Upper lobe of left lung (tissue), 6 donors: ENCODE measurements at regions not wholly inside any gene's neighbourhood (a gene's known extent, or its start where the extent isn't known, plus 50 kb on each side); places are given as distances from the start of the nearest gene placed in this dataset.

Experiments used
- ATAC-seq, 2 donors: fragments of 200-7000 bp; cut with Tn5 transposase; one replicate each; pipeline ENCODE4 v1.9.1; 2022; ENCODE audit warnings: mild to moderate bottlenecking in 2 of 2, moderate library complexity in 2 of 2; ENCODE audit not compliant: low FRiP score in 2 of 2
- DNase-seq, 2 donors: peaks; one replicate each; pipeline ENCODE4 v3.0.0-alpha.2; 2019 to 2020
- H3K27ac ChIP-seq, 4 donors: fragments of 200-600 bp; sonication (generic); one replicate each; pipeline ENCODE4 v1.5.1; 2016 to 2019
- H3K27me3 ChIP-seq, 4 donors: fragments of 200-600 bp; sonication (generic); one replicate each; pipeline ENCODE4 v1.5.1; 2017 to 2019
- H3K36me3 ChIP-seq, 4 donors: fragments of 200-600 bp; sonication (generic); one replicate each; pipeline ENCODE4 v1.5.1; 2016 to 2019
- H3K4me1 ChIP-seq, 4 donors: fragments of 200-600 bp; sonication (generic); one replicate each; pipeline ENCODE4 v1.5.1; 2018 to 2019
- H3K4me3 ChIP-seq, 4 donors: fragments of 200-600 bp; sonication (generic); one replicate each; pipeline ENCODE4 v1.5.1; 2017 to 2019; ENCODE audit warnings: mild to moderate bottlenecking in 2 of 4, moderate library complexity in 1 of 4
- H3K9me3 ChIP-seq, 4 donors: fragments of 200-600 bp; sonication (generic); one replicate each; pipeline ENCODE4 v1.5.1; 2018 to 2019
- EP300 ChIP-seq, 4 donors: sonication (generic); formaldehyde crosslinking; IDR thresholded peaks; one replicate each; pipeline ENCODE4 v1.5.1; 2017; ENCODE audit warnings: antibody characterized with exemption in 4 of 4, control low read depth in 2 of 4
- POLR2A ChIP-seq, 4 donors: fragments of 450-650 bp; IDR thresholded peaks; one replicate each; pipeline ENCODE4 v1.5.1; 2016 to 2017; ENCODE audit warnings: antibody characterized with exemption in 4 of 4, mild to moderate bottlenecking in 2 of 4
- POLR2AphosphoS5 ChIP-seq, 2 donors: sonication (generic); formaldehyde crosslinking; IDR thresholded peaks; one replicate each; pipeline ENCODE4 v1.5.1; 2017; ENCODE audit warnings: antibody characterized with exemption in 2 of 2
- WGBS, 2 donors: methylation state at CpG; one replicate each; pipeline ENCODE4 v1.1.5; 2017 to 2018; 5-methylcytosine and 5-hydroxymethylcytosine counted together
- TF ChIP-seq, protein P1 (sequence below), 6 experiments: fragments of 450-650 bp in 4 of 6; fragments of 200-600 bp in 2 of 6; sonication (generic) in 2 of 6; IDR thresholded peaks; one replicate each; pipeline ENCODE4 v1.5.1; 2016 to 2019; ENCODE audit warnings: antibody characterized with exemption in 6 of 6
- donor health status: DM: no; HTN: no; CAD: no; lungs with moderate emphysema.
- donor health status: DM: no; HTN: yes; CAD: no; lungs with severe emphysema.

DNA sequence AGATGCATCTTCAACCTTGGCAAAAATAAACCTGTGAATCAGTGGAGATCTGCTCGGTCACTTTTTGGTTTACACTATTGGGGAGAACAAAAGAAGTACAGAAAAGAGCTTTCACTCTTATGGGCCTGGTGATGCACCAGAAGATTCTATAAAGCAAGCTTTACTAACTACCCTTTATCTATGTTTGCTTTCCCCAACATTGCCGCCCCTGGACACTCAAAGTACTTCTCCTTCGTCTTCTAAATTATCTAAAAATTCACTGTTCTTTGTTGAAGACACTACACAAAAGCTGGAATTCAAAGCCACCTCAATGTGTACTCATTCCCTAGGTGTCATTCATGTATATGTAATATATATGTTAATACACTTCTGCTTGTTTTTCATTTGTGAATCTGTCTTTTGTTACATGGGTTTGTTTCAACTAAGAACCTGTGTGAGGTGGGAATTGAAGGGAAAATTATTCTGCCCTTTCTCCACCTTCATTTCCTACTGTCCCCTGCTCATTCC is 97.9 kb upstream of the BTN3A2 start:
- DNase-seq = no peak
- TF ChIP-seq EP300 (IDR thresholded peaks at IDR 0.05) (no peak), POLR2A (IDR thresholded peaks at IDR 0.05) (no peak), POLR2AphosphoS5 (IDR thresholded peaks at IDR 0.05) (no peak)
- TF ChIP-seq, protein P1, sequence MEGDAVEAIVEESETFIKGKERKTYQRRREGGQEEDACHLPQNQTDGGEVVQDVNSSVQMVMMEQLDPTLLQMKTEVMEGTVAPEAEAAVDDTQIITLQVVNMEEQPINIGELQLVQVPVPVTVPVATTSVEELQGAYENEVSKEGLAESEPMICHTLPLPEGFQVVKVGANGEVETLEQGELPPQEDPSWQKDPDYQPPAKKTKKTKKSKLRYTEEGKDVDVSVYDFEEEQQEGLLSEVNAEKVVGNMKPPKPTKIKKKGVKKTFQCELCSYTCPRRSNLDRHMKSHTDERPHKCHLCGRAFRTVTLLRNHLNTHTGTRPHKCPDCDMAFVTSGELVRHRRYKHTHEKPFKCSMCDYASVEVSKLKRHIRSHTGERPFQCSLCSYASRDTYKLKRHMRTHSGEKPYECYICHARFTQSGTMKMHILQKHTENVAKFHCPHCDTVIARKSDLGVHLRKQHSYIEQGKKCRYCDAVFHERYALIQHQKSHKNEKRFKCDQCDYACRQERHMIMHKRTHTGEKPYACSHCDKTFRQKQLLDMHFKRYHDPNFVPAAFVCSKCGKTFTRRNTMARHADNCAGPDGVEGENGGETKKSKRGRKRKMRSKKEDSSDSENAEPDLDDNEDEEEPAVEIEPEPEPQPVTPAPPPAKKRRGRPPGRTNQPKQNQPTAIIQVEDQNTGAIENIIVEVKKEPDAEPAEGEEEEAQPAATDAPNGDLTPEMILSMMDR (IDR thresholded peaks at IDR 0.05) = no peak
- H3K27ac ChIP-seq = no peak overlapping the region
- no peak overlapping the region for H3K4me3 ChIP-seq
- no peak for ATAC-seq
- H3K27me3 ChIP-seq = peaks cover 0 to 2% (median 0%) of the 10 kb centered on the region in 4 donors
- WGBS, 2 donors = 90 to 95% methylated on average over 3 of the region's 3 CpGs
- no peaks in the 10 kb centered on the region for H3K9me3 ChIP-seq
- peaks cover 3 to 18% (median 11%) of the 10 kb centered on the region in 4 donors for H3K4me1 ChIP-seq
- no peaks in the 10 kb centered on the region for H3K36me3 ChIP-seq

DNA sequence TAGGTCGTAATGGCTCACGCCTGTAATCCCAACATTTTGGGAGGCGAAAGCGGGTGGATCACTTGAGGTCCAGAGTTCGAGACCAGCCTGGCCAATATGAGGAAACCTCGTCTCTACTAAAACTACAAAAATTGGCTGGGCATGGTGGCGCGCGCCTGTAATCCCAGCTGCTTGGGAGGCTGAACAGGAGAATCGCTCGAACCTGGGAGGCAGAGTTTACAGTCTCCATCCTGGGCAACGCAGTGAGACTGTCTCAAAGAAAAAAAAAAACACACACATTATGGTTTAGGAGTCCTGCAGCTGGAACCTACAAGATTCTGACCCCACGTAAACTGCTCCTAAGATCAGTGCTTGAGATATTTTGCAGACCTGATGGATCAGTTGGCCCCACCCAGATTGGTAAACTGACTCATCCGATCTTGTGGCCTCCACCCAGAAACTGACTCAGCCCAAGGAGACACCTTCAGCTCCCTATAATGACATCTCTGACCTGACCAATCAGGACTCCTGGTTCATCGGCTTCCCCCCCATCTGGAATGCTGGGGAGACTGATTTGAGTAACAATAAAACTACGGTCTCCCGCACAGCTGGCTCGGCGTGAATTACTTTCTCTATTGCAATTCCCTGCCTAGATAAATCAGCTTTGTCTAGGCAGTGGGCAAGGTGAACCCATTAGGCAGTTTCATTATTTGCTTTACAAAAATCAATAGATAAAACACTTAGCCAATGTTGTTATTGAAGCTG is 96.2 kb upstream of the BTN3A2 start:
- no peak overlapping the region for H3K27ac ChIP-seq
- H3K4me1 ChIP-seq = peaks cover 3 to 25% (median 13%) of the 10 kb centered on the region in 4 donors
- WGBS, 2 donors = 89 to 90% methylated on average over 17 to 19 of the region's 19 CpGs
- no peak for DNase-seq
- no peaks in the 10 kb centered on the region for H3K36me3 ChIP-seq
- peaks cover 0 to 4% (median 0%) of the 10 kb centered on the region in 4 donors for H3K27me3 ChIP-seq
- H3K4me3 ChIP-seq = no peak overlapping the region
- ATAC-seq = no peak
- TF ChIP-seq POLR2AphosphoS5 (IDR thresholded peaks at IDR 0.05) (no peak), EP300 (IDR thresholded peaks at IDR 0.05) (no peak), POLR2A (IDR thresholded peaks at IDR 0.05) (no peak)
- TF ChIP-seq, protein P1 (IDR thresholded peaks at IDR 0.05) = no peak
- H3K9me3 ChIP-seq = no peaks in the 10 kb centered on the region

DNA sequence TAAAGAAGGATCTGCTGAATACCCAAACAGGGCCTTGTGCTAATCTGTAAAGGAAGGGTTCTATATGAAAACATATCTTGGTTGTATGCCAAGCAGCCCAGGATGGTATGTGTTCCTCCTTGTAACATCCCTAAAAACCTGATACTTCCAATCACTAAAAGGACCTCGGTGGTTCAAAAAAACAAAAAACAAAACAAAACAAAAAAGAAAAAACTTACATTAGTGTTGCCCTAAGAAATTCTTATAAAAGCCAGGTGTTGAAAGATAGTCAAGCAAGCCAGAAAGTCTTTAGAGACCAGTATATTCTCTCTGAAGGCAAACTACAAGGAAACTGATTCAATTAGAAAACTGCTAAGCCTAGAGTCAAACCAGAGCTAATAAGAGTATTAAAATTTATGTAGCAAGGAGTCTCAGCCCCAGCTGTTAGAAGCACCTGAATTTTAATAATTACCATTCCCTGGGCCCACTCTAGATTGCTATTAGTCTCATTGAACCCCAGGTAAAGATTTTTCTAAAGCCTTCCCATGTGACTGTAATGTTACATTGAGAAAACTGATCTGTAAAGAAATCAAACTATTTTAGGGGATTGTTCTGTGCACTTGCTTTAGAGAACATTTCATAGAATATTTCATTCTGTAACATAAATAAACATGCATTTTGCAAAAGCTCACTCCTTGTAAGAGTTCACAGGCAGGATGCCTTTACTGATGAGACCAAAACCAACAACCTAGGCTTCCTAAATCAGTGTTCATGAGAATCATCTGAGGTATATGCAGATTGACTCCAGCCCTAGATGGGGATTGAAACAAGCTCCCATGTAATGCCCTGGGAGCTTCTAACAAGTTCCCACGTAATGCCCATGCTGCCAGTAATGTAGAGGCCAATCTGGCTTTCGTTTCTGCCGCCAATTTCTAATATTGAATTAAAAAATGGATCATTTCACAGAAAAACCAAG is 95.2 kb upstream of the BTN3A2 start:
- 37% methylated on average over 4 of the region's 4 CpGs for WGBS, 2 donors
- H3K9me3 ChIP-seq = no peaks in the 10 kb centered on the region
- H3K4me3 ChIP-seq = no peak overlapping the region
- H3K27ac ChIP-seq = no peak overlapping the region
- TF ChIP-seq POLR2AphosphoS5 (IDR thresholded peaks at IDR 0.05) (no peak), POLR2A (IDR thresholded peaks at IDR 0.05) (no peak), EP300 (IDR thresholded peaks at IDR 0.05) (no peak)
- TF ChIP-seq, protein P1 (IDR thresholded peaks at IDR 0.05) = no peak
- no peaks in the 10 kb centered on the region for H3K36me3 ChIP-seq
- peaks cover 0 to 4% (median 0%) of the 10 kb centered on the region in 4 donors for H3K27me3 ChIP-seq
- peaks cover 3 to 25% (median 13%) of the 10 kb centered on the region in 4 donors for H3K4me1 ChIP-seq
- ATAC-seq = no peak
- no peak for DNase-seq

DNA sequence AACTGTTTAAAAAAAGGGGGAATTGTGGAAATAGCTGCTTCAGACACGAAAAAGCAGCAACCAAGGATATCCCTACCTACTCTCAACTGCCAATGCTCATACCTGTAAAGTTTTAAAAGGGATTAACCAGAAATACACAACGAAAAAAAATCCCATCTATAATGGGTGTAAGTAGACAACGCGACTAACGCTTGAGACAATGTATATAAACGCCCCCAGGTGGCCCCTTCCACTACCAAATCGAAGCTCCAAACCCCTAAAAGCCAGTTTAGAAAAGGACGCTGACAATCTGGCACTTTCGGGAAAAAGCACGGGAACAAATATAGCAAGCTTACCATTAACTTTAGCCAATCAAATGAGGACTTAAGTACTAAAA is 94.5 kb upstream of the BTN3A2 start:
- H3K27ac ChIP-seq = no peak overlapping the region

More for the DNA sequence above, 94.5 kb upstream of the BTN3A2 start:
- WGBS, 2 donors = 25 to 33% methylated on average over 10 of the region's 10 CpGs
- TF ChIP-seq EP300 (IDR thresholded peaks at IDR 0.05) (no peak), POLR2A (IDR thresholded peaks at IDR 0.05) (no peak), POLR2AphosphoS5 (IDR thresholded peaks at IDR 0.05) (no peak)
- TF ChIP-seq, protein P1 (IDR thresholded peaks at IDR 0.05) = no peak
- H3K4me1 ChIP-seq = peaks cover 3 to 25% (median 13%) of the 10 kb centered on the region in 4 donors
- ATAC-seq = no peak
- H3K36me3 ChIP-seq = no peaks in the 10 kb centered on the region
- no peaks in the 10 kb centered on the region for H3K9me3 ChIP-seq
- no peak for DNase-seq
- peaks cover 0 to 4% (median 0%) of the 10 kb centered on the region in 4 donors for H3K27me3 ChIP-seq
- peak overlapping the region in 1 of 4 donors; percentile 55 for H3K4me3 ChIP-seq
